ENCODE measurements at regions not wholly inside any gene's neighbourhood (a gene's known extent, or its start where the extent isn't known, plus 50 kb on each side); places are given as distances from the start of the nearest gene placed in this dataset.

DNA sequence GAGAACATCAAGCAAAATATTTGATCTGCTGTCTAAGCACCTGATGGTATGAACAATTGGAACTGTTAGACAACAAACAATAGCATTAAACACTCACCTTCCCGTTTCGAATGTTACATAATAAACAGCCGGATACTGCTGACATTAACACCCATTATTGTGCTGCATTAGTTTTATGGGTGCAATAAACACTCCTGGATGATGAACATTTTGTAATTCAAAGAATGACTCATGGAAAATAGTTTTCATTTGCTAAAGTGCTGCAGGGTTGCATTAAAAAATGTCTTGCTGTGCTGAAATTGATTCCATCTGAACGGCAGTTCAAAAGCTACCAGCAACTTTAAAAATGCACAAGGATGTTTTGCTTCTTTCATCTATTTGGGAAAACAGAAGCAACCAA is 100.8 kb upstream of the SORBS2 start:
- TF ChIP-seq, protein P1, sequence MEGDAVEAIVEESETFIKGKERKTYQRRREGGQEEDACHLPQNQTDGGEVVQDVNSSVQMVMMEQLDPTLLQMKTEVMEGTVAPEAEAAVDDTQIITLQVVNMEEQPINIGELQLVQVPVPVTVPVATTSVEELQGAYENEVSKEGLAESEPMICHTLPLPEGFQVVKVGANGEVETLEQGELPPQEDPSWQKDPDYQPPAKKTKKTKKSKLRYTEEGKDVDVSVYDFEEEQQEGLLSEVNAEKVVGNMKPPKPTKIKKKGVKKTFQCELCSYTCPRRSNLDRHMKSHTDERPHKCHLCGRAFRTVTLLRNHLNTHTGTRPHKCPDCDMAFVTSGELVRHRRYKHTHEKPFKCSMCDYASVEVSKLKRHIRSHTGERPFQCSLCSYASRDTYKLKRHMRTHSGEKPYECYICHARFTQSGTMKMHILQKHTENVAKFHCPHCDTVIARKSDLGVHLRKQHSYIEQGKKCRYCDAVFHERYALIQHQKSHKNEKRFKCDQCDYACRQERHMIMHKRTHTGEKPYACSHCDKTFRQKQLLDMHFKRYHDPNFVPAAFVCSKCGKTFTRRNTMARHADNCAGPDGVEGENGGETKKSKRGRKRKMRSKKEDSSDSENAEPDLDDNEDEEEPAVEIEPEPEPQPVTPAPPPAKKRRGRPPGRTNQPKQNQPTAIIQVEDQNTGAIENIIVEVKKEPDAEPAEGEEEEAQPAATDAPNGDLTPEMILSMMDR (IDR thresholded peaks at IDR 0.05), result no peak
- H3K27ac ChIP-seq, result no peak overlapping the region
- no peak overlapping the region for H3K4me3 ChIP-seq
- DNase-seq (ENCODE audit: low spot score), result no peak

GRCh38 chr4:185914583-185915199 is 102.7 kb upstream of the SORBS2 start:
- DNase-seq (ENCODE audit: low spot score), result no peak
- H3K27ac ChIP-seq, result no peak overlapping the region
- TF ChIP-seq, protein P1 (IDR thresholded peaks at IDR 0.05), result no peak
- H3K4me3 ChIP-seq, result no peak overlapping the region

DNA sequence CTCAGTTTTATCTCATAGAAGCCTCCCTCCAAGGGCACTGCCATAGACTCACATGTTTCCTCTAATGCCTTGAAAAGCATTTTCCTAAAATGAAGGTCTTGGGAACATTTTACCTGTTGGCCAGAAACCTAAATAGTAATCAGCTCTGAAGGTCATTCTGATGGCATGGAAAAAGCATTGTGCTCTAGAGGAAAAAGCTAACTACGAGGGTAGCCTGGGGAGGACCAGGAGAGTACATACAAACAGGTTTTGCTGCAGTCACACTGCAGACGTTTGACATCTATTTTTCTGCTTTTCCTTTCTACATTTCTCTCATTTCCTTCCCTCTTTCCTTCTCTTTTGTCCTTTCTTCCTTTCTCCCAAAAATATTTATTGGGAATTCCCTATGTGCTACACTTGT is 103.3 kb upstream of the SORBS2 start:
- TF ChIP-seq, protein P1 (IDR thresholded peaks at IDR 0.05), result no peak
- no peak for DNase-seq (ENCODE audit: low spot score)
- H3K27ac ChIP-seq, result no peak overlapping the region
- no peak overlapping the region for H3K4me3 ChIP-seq

DNA sequence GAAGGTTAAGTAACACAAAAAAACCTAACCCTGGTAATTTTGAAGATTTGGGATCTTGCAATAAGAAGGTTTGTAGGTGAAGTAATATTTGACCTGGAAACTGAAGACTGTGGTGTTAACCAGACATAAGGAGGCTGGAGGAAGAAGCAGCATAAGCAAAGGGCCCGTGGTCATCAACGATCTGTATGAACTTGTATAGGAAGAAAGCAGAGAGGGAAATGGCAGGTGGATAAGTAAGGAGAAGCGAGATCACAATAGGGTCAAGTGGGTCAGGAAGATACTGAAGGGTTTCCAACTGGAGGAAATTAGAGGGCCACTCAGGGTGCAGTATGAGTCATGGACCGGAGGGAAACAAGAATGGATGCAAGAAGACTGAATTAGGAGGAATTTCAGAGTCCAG is 103.8 kb upstream of the SORBS2 start:
- TF ChIP-seq, protein P1 (IDR thresholded peaks at IDR 0.05), result no peak

DNA sequence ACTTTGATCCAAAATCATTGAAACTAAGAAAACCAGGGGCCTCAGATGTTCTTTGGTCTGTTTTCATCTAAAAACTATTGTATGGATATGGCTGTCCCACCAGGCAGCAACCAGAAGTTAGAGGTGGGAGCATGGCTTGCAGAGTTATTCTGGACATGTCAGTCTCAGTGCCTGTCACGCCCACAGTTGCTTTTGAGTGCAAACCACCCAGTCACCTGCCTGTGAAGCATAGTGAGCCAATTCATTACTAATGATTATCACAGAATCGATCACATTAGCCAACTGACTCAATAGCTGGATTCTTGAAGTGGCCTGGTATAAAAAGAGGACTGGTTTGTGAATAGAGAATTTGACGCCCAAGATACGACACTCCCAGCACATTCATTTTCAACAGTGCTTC is 104.2 kb upstream of the SORBS2 start:
- no peak overlapping the region for H3K4me3 ChIP-seq
- H3K27ac ChIP-seq, result no peak overlapping the region
- TF ChIP-seq, protein P1 (IDR thresholded peaks at IDR 0.05), result no peak
- no peak for DNase-seq (ENCODE audit: low spot score)

More for the DNA sequence above, 103.8 kb upstream of the SORBS2 start:
- Histone ChIP-seq H3K4me3 (no peak overlapping the region), H3K27ac (no peak overlapping the region)
- DNase-seq (ENCODE audit: low spot score), result no peak

- no peak for DNase-seq (ENCODE audit: low spot score)
- Histone ChIP-seq H3K27ac (no peak overlapping the region), H3K4me3 (no peak overlapping the region)
- TF ChIP-seq, protein P1 (IDR thresholded peaks at IDR 0.05), result no peak
Observed at GRCh38 chr4:185916683-185917082, 104.7 kb upstream of the SORBS2 start.

GRCh38 chr4:185919107-185919506 is 107.1 kb upstream of the SORBS2 start:
- H3K4me3 ChIP-seq, result no peak overlapping the region
- no peak for DNase-seq (ENCODE audit: low spot score)
- TF ChIP-seq, protein P1 (IDR thresholded peaks at IDR 0.05), result no peak
- no peak overlapping the region for H3K27ac ChIP-seq
